Upper lobe of left lung (tissue), 4 donors: ENCODE measurements at regions not wholly inside any gene's neighbourhood (a gene's known extent, or its start where the extent isn't known, plus 50 kb on each side); places are given as distances from the start of the nearest gene placed in this dataset.

ENCODE experiments used
- CTCF ChIP-seq, 6 experiments: fragments of 450-650 bp in 4 of 6; fragments of 200-600 bp in 2 of 6; sonication (generic) in 2 of 6; IDR thresholded peaks; one replicate each; pipeline ENCODE4 v1.5.1; 2016 to 2019; ENCODE audit warnings: antibody characterized with exemption in 6 of 6
- POLR2A ChIP-seq, 4 donors: fragments of 450-650 bp; IDR thresholded peaks; one replicate each; pipeline ENCODE4 v1.5.1; 2016 to 2017; ENCODE audit warnings: antibody characterized with exemption in 4 of 4, mild to moderate bottlenecking in 2 of 4

- no peak for TF ChIP-seq POLR2A (IDR thresholded peaks at IDR 0.05)
- TF ChIP-seq CTCF (IDR thresholded peaks at IDR 0.05): no peak
Observed at GRCh38 chr7:145645135-145645515, 471.5 kb upstream of the CNTNAP2 start.
